ENCODE measurements at regions not wholly inside any gene's neighbourhood (a gene's known extent, or its start where the extent isn't known, plus 50 kb on each side); places are given as distances from the start of the nearest gene placed in this dataset.

- H3K4me3 ChIP-seq (ENCODE audit: low read length): no peak overlapping the region
- TF ChIP-seq CTCF (conservative IDR thresholded peaks at IDR 0.05; ENCODE audit: low read length): no peak
- peak; percentile 91 for DNase-seq (ENCODE audit: low read depth)
Measured at GRCh38 chr14:23829736-23830471, 123.7 kb upstream of the DHRS4 start.

GRCh38 chr14:23831596-23831995 is 122.0 kb upstream of the DHRS4 start:
- TF ChIP-seq CTCF (conservative IDR thresholded peaks at IDR 0.05; ENCODE audit: low read length): no peak
- no peak for DNase-seq (ENCODE audit: low read depth)
- no peak overlapping the region for H3K4me3 ChIP-seq (ENCODE audit: low read length)

GRCh38 chr14:23861666-23862065 is 91.9 kb upstream of the DHRS4 start:
- DNase-seq (ENCODE audit: low read depth): no peak
- no peak for TF ChIP-seq CTCF (conservative IDR thresholded peaks at IDR 0.05; ENCODE audit: low read length)
- H3K4me3 ChIP-seq (ENCODE audit: low read length): no peak overlapping the region

- DNase-seq (ENCODE audit: low read depth): no peak
- TF ChIP-seq CTCF (conservative IDR thresholded peaks at IDR 0.05; ENCODE audit: low read length): no peak
- H3K4me3 ChIP-seq (ENCODE audit: low read length): no peak overlapping the region
Measured at GRCh38 chr14:23862513-23862912, 91.1 kb upstream of the DHRS4 start.

- DNase-seq (ENCODE audit: low read depth): no peak
- H3K4me3 ChIP-seq (ENCODE audit: low read length): no peak overlapping the region
- no peak for TF ChIP-seq CTCF (conservative IDR thresholded peaks at IDR 0.05; ENCODE audit: low read length)
Measured at GRCh38 chr14:23863836-23864235, 89.7 kb upstream of the DHRS4 start.

- no peak for TF ChIP-seq CTCF (conservative IDR thresholded peaks at IDR 0.05; ENCODE audit: low read length)
- no peak for DNase-seq (ENCODE audit: low read depth)
- H3K4me3 ChIP-seq (ENCODE audit: low read length): no peak overlapping the region
Measured at GRCh38 chr14:23864259-23864658, 89.3 kb upstream of the DHRS4 start.

GRCh38 chr14:23864861-23865260 is 88.7 kb upstream of the DHRS4 start:
- no peak for DNase-seq (ENCODE audit: low read depth)
- no peak for TF ChIP-seq CTCF (conservative IDR thresholded peaks at IDR 0.05; ENCODE audit: low read length)
- H3K4me3 ChIP-seq (ENCODE audit: low read length): no peak overlapping the region
